CD4-positive, alpha-beta T cell (primary cell): ENCODE measurements at regions not wholly inside any gene's neighbourhood (a gene's known extent, or its start where the extent isn't known, plus 50 kb on each side); places are given as distances from the start of the nearest gene placed in this dataset.

ENCODE experiments used
- ATAC-seq: fragments of 200-7000 bp; cut with Tn5 transposase; one replicate; pipeline ENCODE4 v1.10.0; 2022; ENCODE audit warnings: mild to moderate bottlenecking; ENCODE audit not compliant: poor library complexity
- CTCF ChIA-PET: fragments of 350-600 bp; sonication (Branson Sonifier 250); formaldehyde crosslinking; loops from one replicate; lab custom pipeline; 2021; ENCODE audit warnings: antibody characterized with exemption, inconsistent platforms; lab: Charles Lee
- POLR2A ChIA-PET: fragments of 350-600 bp; sonication (Branson Sonifier 250); formaldehyde crosslinking; loops from one replicate; lab custom pipeline; 2021; ENCODE audit warnings: antibody characterized with exemption, inconsistent platforms; lab: Charles Lee
- DNase-seq, 14 experiments: peaks; one replicate each; pipeline ENCODE4 v3.0.0-alpha.2; 2013 to 2020; ENCODE audit warnings: mixed read lengths in 2 of 14
- H3K27ac ChIP-seq, 2 donors: one replicate each; pipeline versions ENCODE4 v1.5.1 to v1.7.0; 2013; ENCODE audit warnings: low read length in 2 of 2, low read depth in 1 of 2, mild to moderate bottlenecking in 1 of 2
- H3K27me3 ChIP-seq, 2 experiments: 1 replicate in 1 of 2; 2 replicates in 1 of 2; pipeline versions ENCODE4 v1.6.1 to v1.7.0; 2013; ENCODE audit warnings: low read length in 2 of 2, control low read depth in 1 of 2, mild to moderate bottlenecking in 1 of 2, moderate library complexity in 1 of 2; ENCODE audit not compliant: insufficient read depth in 2 of 2, control insufficient read depth in 1 of 2
- H3K36me3 ChIP-seq: one replicate; pipeline ENCODE4 v1.6.1; 2013; ENCODE audit warnings: low read length, control low read depth; ENCODE audit not compliant: insufficient read depth
- H3K4me1 ChIP-seq: one replicate; pipeline ENCODE4 v1.6.1; 2013; ENCODE audit warnings: low read length, control low read depth; ENCODE audit not compliant: insufficient read depth
- H3K4me3 ChIP-seq: one replicate; pipeline ENCODE4 v1.5.1; 2013; ENCODE audit warnings: mild to moderate bottlenecking, low read length, moderate library complexity
- H3K9me3 ChIP-seq, 2 experiments: 1 replicate in 1 of 2; 2 replicates in 1 of 2; pipeline versions ENCODE4 v1.6.1 to v1.7.0; 2013; ENCODE audit warnings: low read length in 2 of 2, mild to moderate bottlenecking in 2 of 2, control low read depth in 1 of 2, moderate library complexity in 1 of 2; ENCODE audit not compliant: control insufficient read depth in 1 of 2, insufficient read depth in 1 of 2
- H3K27ac Mint-ChIP-seq: one replicate; pipeline ENCODE4 v1.8.0; 2020; ENCODE audit warnings: mixed read lengths
- H3K27me3 Mint-ChIP-seq: one replicate; pipeline ENCODE4 v1.8.0; 2021; ENCODE audit warnings: mixed read lengths
- H3K36me3 Mint-ChIP-seq: one replicate; pipeline ENCODE4 v1.8.0; 2021; ENCODE audit warnings: low read depth, mixed read lengths
- H3K4me1 Mint-ChIP-seq: one replicate; pipeline ENCODE4 v1.8.0; 2021; ENCODE audit warnings: low read depth, mixed read lengths
- H3K4me3 Mint-ChIP-seq: one replicate; pipeline ENCODE4 v1.8.0; 2020; ENCODE audit warnings: mild to moderate bottlenecking, mixed read lengths
- H3K9me3 Mint-ChIP-seq: one replicate; pipeline ENCODE4 v1.8.0; 2020; ENCODE audit warnings: mixed read lengths
- CTCF ChIP-seq: fragments of 200-600 bp; IDR thresholded peaks from one replicate; pipeline ENCODE4 v1.8.0; 2022; ENCODE audit warnings: antibody characterized with exemption, mild to moderate bottlenecking
- intact Hi-C, 2 experiments: fragments of 100-400 bp; cut with DNase I in 1 of 2; cut with micrococcal nuclease in 1 of 2; formaldehyde crosslinking; loops; one replicate each; pipeline versions ENCODE4 v1.15.1 to v1.9.0; 2023 to 2025; cut with DNase I, micrococcal nuclease

GRCh38 chrX:45630078-45630477, 429.4 kb upstream of the DIPK2B start:
- H3K9me3 Mint-ChIP-seq = no peaks in the 10 kb centered on the region
- no peak for ATAC-seq
- Histone ChIP-seq H3K27ac (no peak overlapping the region), H3K36me3 (no peaks in the 10 kb centered on the region), H3K4me3 (no peak overlapping the region), H3K9me3 (no peaks in the 10 kb centered on the region), H3K4me1 (no peaks in the 10 kb centered on the region), H3K27me3 (no peaks in the 10 kb centered on the region)
- intact Hi-C loops = no loop called here
- no peak overlapping the region for H3K4me3 Mint-ChIP-seq
- no peak for DNase-seq
- no peaks in the 10 kb centered on the region for H3K4me1 Mint-ChIP-seq
- H3K36me3 Mint-ChIP-seq = no peaks in the 10 kb centered on the region
- no peaks in the 10 kb centered on the region for H3K27me3 Mint-ChIP-seq
- H3K27ac Mint-ChIP-seq = no peak overlapping the region
- ChIA-PET CTCF (no interaction called here), POLR2A (no interaction called here)
- TF ChIP-seq CTCF = no peak

- Mint-ChIP-seq H3K4me3 (no peak overlapping the region), H3K27ac (no peak overlapping the region), H3K27me3 (no peaks in the 10 kb centered on the region), H3K9me3 (no peaks in the 10 kb centered on the region), H3K36me3 (no peaks in the 10 kb centered on the region), H3K4me1 (no peaks in the 10 kb centered on the region)
- DNase-seq (no peak), ATAC-seq (no peak)
- intact Hi-C loops = no loop called here
- Histone ChIP-seq H3K9me3 (no peaks in the 10 kb centered on the region), H3K36me3 (no peaks in the 10 kb centered on the region), H3K4me1 (no peaks in the 10 kb centered on the region), H3K27ac (no peak overlapping the region), H3K4me3 (no peak overlapping the region), H3K27me3 (no peaks in the 10 kb centered on the region)
- TF ChIP-seq CTCF = no peak
- POLR2A ChIA-PET = no interaction called here
- CTCF ChIA-PET = interaction anchor here (0.6 kb wide), 1 partner anchor 711 kb away, joined by 3 read pairs; no protein-coding TSS in a partner anchor
These were observed 427.4 kb upstream of the DIPK2B start for GRCh38 chrX:45628041-45628440.

GRCh38 chrX:45623266-45623665, 422.6 kb upstream of the DIPK2B start:
- CTCF ChIA-PET = no interaction called here
- ATAC-seq = no peak

More at GRCh38 chrX:45623266-45623665, 422.6 kb upstream of the DIPK2B start:
- H3K27ac Mint-ChIP-seq = no peak overlapping the region
- Histone ChIP-seq H3K9me3 (no peaks in the 10 kb centered on the region), H3K4me3 (no peak overlapping the region), H3K36me3 (no peaks in the 10 kb centered on the region), H3K4me1 (no peaks in the 10 kb centered on the region), H3K27ac (no peak overlapping the region), H3K27me3 (no peaks in the 10 kb centered on the region)
- H3K27me3 Mint-ChIP-seq = no peaks in the 10 kb centered on the region
- no peak for DNase-seq
- no peaks in the 10 kb centered on the region for H3K4me1 Mint-ChIP-seq
- no peak overlapping the region for H3K4me3 Mint-ChIP-seq
- no peak for TF ChIP-seq CTCF
- no peaks in the 10 kb centered on the region for H3K36me3 Mint-ChIP-seq
- intact Hi-C loops = no loop called here
- POLR2A ChIA-PET = no interaction called here
- H3K9me3 Mint-ChIP-seq = no peaks in the 10 kb centered on the region
